PC-3 (cell line): ENCODE measurements at regions not wholly inside any gene's neighbourhood (a gene's known extent, or its start where the extent isn't known, plus 50 kb on each side); places are given as distances from the start of the nearest gene placed in this dataset.

ENCODE experiments used
- ATAC-seq: fragments of 200-7000 bp; cut with Tn5 transposase; 2 replicates; pipeline ENCODE4 v1.9.1; 2020; ENCODE audit warnings: mild to moderate bottlenecking, moderate library complexity
- BruUV-seq: library from RNA; stranded (reverse); fragments of 400-500 nt; replicated peaks from 2 replicates; lab custom pipeline; 2021; lab: Mats Ljungman, UMichigan
- CTCF ChIA-PET: fragments of 300-600 bp; sonication (Branson Sonifier 250); formaldehyde crosslinking; loops from one replicate; lab custom pipeline; 2022; ENCODE audit warnings: antibody characterized with exemption; lab: Charles Lee
- POLR2A ChIA-PET: fragments of 300-600 bp; sonication (Branson Sonifier 250); formaldehyde crosslinking; loops from one replicate; lab custom pipeline; 2022; ENCODE audit warnings: antibody characterized with exemption; ENCODE audit not compliant: unreplicated experiment; lab: Charles Lee
- DNase-seq: peaks from one replicate; pipeline ENCODE4 v3.0.0-alpha.2; 2015
- H2AFZ ChIP-seq: fragments of 300-600 bp; sonication (generic); 2 replicates; pipeline ENCODE4 v1.6.0; 2016; ENCODE audit warnings: antibody characterized with exemption, low read length
- H3F3A ChIP-seq: fragments of 300-600 bp; sonication (generic); one replicate; pipeline ENCODE4 v1.6.0; 2017; ENCODE audit warnings: antibody characterized with exemption, low read length, control low read depth, mild to moderate bottlenecking; ENCODE audit not compliant: unreplicated experiment
- H3K27ac ChIP-seq: fragments of 300-600 bp; sonication (generic); 2 replicates; pipeline ENCODE4 v1.5.1; 2016; ENCODE audit warnings: mild to moderate bottlenecking, low read length
- H3K27me3 ChIP-seq: fragments of 300-600 bp; sonication (generic); 2 replicates; pipeline ENCODE4 v1.6.1; 2016; ENCODE audit warnings: low read length, mixed read lengths
- H3K36me3 ChIP-seq: fragments of 300-600 bp; sonication (generic); 2 replicates; pipeline ENCODE4 v1.6.1; 2016; ENCODE audit warnings: low read depth, mixed run types, low read length, mixed read lengths
- H3K4me1 ChIP-seq: fragments of 300-600 bp; sonication (generic); 2 replicates; pipeline ENCODE4 v1.5.1; 2016; ENCODE audit warnings: low read length; ENCODE audit not compliant: insufficient read depth
- H3K4me2 ChIP-seq: fragments of 300-600 bp; sonication (generic); 2 replicates; pipeline ENCODE4 v1.6.0; 2016; ENCODE audit warnings: low read length
- H3K4me3 ChIP-seq: fragments of 300-600 bp; sonication (generic); 2 replicates; pipeline ENCODE4 v1.5.1; 2016; ENCODE audit warnings: mild to moderate bottlenecking, low read length, mixed read lengths
- H3K79me2 ChIP-seq: fragments of 300-600 bp; sonication (generic); 2 replicates; pipeline ENCODE4 v1.6.1; 2017; ENCODE audit warnings: low read length, mixed read lengths
- H3K9ac ChIP-seq: fragments of 300-600 bp; sonication (generic); 2 replicates; pipeline ENCODE4 v1.6.0; 2016; ENCODE audit warnings: mild to moderate bottlenecking, low read length
- H3K9me2 ChIP-seq: fragments of 300-600 bp; sonication (generic); replicated peaks from 2 replicates; pipeline ENCODE4 v1.6.1; 2016; ENCODE audit warnings: mixed run types, low read length, mixed read lengths
- H3K9me3 ChIP-seq: fragments of 300-600 bp; sonication (generic); 2 replicates; pipeline ENCODE4 v1.6.1; 2016; ENCODE audit warnings: low read length, mixed read lengths
- H4K20me1 ChIP-seq: fragments of 300-600 bp; sonication (generic); 2 replicates; pipeline ENCODE4 v1.6.1; 2016; ENCODE audit warnings: low read length, mixed read lengths
- CTCF ChIP-seq: fragments of 300-600 bp; sonication (generic); conservative IDR thresholded peaks from 2 replicates; pipeline ENCODE4 v1.5.1; 2017; ENCODE audit warnings: antibody characterized with exemption, low read depth, mild to moderate bottlenecking, low read length
- EZH2 ChIP-seq: fragments of 300-600 bp; sonication (generic); IDR thresholded peaks from one replicate; pipeline ENCODE4 v1.6.1; 2017; ENCODE audit warnings: antibody characterized with exemption, mild to moderate bottlenecking, low read length; ENCODE audit not compliant: unreplicated experiment
- EZH2phosphoT487 ChIP-seq: fragments of 300-600 bp; sonication (generic); IDR thresholded peaks from 2 replicates; pipeline ENCODE4 v1.6.1; 2018; ENCODE audit warnings: mild to moderate bottlenecking, antibody characterized with exemption, low read length, borderline replicate concordance
- intact Hi-C: fragments of 100-400 bp; cut with micrococcal nuclease; formaldehyde crosslinking; loops from 2 replicates; pipeline ENCODE4 v1.9.0; 2023

DNA sequence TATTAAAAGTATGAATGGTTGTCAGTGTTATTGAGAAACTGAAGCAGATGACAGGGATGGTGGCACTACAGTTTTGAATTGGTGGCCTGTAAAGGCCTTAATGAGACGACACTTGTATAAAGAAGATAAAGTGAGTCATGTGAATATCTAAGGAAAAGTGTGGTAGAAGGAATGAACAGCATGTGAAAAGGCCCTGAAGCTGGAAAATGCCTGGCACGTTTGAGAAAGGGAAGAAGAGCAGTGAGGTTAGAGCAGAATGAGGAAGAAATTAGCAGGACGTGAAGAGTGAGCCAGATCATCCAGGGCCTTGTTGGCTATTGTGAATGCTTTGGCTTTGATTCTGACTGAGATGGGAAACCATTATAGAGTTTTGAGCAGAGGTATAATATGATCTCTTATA, 387.6 kb upstream of the DPH6 start:
- no peak for DNase-seq
- Histone ChIP-seq H3K9me3 (no peaks in the 10 kb centered on the region), H3K4me2 (no peak overlapping the region), H3K27ac (no peak overlapping the region), H3K4me1 (no peaks in the 10 kb centered on the region), H2AFZ (no peak overlapping the region), H3F3A (no peaks in the 10 kb centered on the region), H4K20me1 (no peaks in the 10 kb centered on the region), H3K9me2 (no peaks in the 10 kb centered on the region), H3K36me3 (no peaks in the 10 kb centered on the region), H3K4me3 (no peak overlapping the region), H3K9ac (no peak overlapping the region), H3K79me2 (no peaks in the 10 kb centered on the region), H3K27me3 (no peaks in the 10 kb centered on the region)
- ChIA-PET POLR2A (no interaction called here), CTCF (no interaction called here)
- TF ChIP-seq CTCF (no peak), EZH2phosphoT487 (no peak), EZH2 (no peak)
- no TSS peak for BruUV-seq
- intact Hi-C loops = no loop called here
- ATAC-seq = no peak

GRCh38 chr15:35934383-35935049, 388.6 kb upstream of the DPH6 start:
- H3K4me2 ChIP-seq = no peak overlapping the region

More at GRCh38 chr15:35934383-35935049, 388.6 kb upstream of the DPH6 start:
- Histone ChIP-seq H4K20me1 (no peaks in the 10 kb centered on the region), H3K4me1 (no peaks in the 10 kb centered on the region), H3K79me2 (no peaks in the 10 kb centered on the region), H3K9me3 (no peaks in the 10 kb centered on the region), H3K36me3 (no peaks in the 10 kb centered on the region), H3K4me3 (no peak overlapping the region), H3K27ac (no peak overlapping the region), H3F3A (no peaks in the 10 kb centered on the region), H2AFZ (no peak overlapping the region), H3K9me2 (no peaks in the 10 kb centered on the region), H3K9ac (no peak overlapping the region), H3K27me3 (no peaks in the 10 kb centered on the region)
- POLR2A ChIA-PET = no interaction called here
- BruUV-seq = no TSS peak
- CTCF ChIA-PET = no interaction called here
- no peak for ATAC-seq
- DNase-seq = no peak
- no peak for TF ChIP-seq CTCF
- no peak for TF ChIP-seq EZH2
- TF ChIP-seq EZH2phosphoT487 = no peak
- intact Hi-C loops = no loop called here
